C4-2B (cell line): ENCODE measurements at regions not wholly inside any gene's neighbourhood (a gene's known extent, or its start where the extent isn't known, plus 50 kb on each side); places are given as distances from the start of the nearest gene placed in this dataset.

Experiments
- CTCF ChIP-seq: fragments of 450-650 bp; conservative IDR thresholded peaks from 2 replicates; pipeline ENCODE4 v1.5.1; 2017; ENCODE audit warnings: mild to moderate bottlenecking
- ZFX ChIP-seq: fragments of 450-650 bp; IDR thresholded peaks from 2 replicates; pipeline ENCODE4 v1.6.1; 2017

GRCh38 chr5:19122923-19123322, 865.1 kb downstream of the CDH18 start:
- TF ChIP-seq CTCF (no peak), ZFX (no peak)
